ENCODE measurements at regions not wholly inside any gene's neighbourhood (a gene's known extent, or its start where the extent isn't known, plus 50 kb on each side); places are given as distances from the start of the nearest gene placed in this dataset.

DNA sequence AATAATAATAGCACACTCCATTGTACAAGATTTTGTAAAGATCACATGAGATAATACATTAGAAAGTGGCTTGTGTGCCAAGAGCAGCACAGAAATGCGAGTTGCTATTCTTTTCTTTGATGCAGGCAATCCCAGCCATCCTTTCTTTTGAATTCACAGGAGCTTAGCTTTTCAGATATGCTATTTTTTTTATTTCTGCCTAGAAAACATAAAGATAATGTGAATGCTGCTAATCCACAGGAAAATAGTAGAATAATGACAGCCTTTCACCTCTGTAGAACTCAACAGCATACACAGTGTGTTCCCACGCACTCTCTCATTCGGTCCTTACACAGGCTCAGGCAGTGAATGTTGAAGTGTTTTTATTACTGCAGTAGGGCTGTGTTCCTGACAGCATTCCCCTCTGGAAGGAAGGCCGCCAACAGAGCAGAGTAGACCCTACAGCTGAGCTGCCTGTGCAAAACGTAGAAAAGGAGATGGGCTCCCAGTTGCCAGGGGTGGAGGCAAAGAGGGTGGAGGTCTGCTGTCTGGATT lies 138.8 kb upstream of the TAPT1 start:
- DNase-seq (ENCODE audit: low read depth): no peak

DNA sequence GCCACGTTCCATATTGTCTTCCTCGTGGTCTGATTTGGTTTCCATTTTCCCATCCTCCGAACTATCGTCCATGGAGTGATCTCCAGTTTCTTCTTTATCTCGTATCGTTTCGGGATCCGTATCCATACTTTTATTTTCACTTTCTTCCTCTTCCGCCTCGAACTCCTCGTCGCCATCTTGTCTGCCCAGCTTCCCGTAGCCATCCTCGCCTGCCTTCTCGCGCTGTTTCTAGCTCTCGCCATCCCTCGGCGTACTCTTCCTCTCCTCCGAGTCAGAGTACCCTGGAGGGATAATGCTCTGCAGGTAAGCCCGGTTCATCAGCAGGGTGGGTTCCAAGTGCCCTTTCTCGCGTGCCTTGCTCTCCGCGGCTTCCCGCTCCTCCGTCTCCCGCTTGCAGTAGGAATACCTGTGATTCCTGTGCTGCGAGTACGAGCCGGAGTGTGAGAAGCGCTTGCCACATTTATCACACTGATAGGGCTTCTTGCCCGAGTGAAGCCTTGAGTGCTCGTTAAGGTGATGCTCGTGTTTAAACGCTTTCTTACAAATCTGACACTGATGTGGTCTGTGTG lies 134.5 kb upstream of the TAPT1 start:
- no peak for DNase-seq (ENCODE audit: low read depth)

GRCh38 chr4:16353165-16353564 lies 126.9 kb upstream of the TAPT1 start:
- DNase-seq (ENCODE audit: low read depth): no peak

DNA sequence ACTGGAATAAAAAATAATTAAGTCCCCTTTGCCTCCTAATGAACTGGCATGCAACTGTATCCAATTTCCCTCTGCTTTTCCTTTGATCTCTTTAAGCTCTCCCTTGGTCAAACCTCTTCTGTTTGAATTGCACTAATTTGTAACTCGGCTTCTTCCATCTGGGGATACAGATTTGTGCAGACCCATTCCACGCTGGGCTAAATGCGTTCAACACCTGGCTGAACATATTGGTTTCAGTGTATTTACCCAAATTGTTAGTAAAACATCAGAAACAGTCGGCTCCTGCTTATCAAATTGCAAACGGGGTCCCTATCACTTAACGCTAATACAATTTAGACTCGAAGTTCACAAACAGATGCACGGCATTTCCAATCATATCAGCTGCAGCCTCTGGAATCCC lies 124.9 kb upstream of the TAPT1 start:
- no peak for DNase-seq (ENCODE audit: low read depth)

DNA sequence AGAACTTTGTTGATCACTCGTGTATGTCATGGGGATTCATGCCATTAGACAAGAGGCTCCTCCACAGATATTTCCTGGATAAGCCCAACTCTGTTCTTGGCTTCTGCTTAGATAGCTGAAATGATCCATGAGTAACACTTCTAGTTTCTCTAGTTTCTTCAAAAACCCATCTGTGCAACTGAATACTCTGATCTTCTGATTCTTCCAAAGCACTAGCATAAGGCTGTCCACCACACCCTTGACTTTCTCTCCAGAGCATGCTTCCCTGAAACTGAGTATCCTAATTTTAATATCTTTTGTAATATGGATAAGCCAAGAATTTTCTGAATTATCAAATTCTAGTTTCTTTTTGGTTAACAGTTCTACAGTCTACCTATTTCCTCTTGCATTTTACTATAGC lies 118.6 kb upstream of the TAPT1 start:
- DNase-seq (ENCODE audit: low read depth): no peak

- DNase-seq (ENCODE audit: low read depth): peak; percentile 75
These were observed 111.7 kb upstream of the TAPT1 start for GRCh38 chr4:16337936-16338335.

DNA sequence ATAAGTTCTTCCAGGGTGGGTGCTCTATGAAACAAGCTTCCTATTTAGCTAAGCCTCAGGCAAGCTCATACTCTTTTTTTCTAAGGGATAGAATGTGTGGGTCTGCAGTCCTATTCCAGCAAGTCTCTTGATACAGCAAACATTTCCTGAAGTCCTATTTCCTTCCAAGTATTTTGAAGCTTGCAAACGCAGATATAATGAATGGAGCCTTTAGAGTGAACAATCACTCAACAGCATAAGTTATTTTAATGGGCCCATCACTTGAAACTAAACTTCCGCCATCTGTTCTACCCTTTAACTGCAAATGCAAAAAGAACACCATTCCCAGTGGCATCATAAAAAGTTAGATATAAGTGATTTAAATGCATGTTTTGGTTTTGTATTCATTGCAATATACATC lies 108.3 kb upstream of the TAPT1 start:
- DNase-seq (ENCODE audit: low read depth): no peak

DNA sequence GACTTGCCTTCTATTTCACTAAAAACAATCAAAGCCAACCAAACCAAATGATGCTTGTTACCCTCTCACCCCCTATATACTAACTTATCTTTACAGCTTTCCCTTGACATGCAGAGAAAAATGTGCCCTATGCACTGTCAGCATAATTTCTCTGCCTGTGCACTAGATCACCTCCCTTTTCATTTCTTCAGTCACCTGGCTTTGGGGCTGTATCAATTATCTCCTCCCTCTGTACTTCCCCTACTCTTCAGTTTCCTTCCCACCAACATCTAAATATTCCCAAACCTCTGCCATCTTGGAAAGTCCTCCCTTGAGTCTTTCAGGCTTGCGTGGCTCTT lies 103.5 kb upstream of the TAPT1 start:
- no peak for DNase-seq (ENCODE audit: low read depth)

DNA sequence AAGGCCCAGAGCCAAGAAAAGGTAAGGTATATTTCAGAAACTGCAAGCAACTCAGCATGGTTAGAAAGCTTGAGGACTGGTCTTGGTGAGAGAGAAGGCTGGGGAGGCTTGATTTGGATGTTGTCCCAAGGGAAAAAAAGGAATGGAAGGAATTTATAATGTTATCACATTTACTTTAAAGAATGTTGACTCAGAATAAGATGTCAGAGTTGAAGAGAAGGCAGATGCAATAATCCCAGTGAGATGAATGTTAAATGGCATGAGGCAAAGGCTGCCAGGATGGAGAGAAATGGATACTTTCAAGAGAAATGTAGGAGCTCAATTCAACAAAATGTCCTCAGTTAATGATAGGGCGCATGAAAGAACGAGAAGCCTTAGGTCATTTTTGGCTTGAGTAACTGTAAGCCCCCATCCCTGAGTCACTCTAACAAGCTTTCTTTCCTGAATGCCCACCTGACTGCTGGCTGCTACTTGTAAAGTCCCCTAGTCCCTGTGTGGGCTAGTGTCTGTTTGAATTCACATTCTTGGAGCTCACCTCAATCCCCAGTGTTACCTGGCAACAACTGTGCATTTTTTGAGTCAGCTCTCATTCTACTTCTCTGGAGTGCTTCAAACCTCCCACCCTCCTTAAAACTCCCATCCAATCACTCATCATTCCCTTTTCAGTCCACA lies 103.0 kb upstream of the TAPT1 start:
- no peak for DNase-seq (ENCODE audit: low read depth)

DNA sequence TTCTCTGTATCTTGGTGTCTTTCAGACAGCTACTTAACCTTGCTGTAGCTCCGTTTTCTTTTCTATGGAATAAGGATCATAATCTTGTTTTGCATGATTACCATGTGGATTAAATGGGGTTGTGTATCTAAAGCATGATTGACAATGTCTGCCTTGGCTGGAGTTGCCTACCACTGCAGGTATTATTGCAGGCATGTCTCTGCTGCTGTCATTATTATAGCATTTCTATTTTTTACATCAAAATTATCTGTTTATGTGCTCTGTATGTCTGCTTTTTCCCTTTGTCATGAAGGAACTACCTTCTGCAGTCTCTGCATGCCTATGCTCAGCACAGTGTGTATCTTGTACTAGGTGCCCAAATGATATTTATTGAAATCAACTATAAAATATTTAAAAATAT lies 95.9 kb upstream of the TAPT1 start:
- DNase-seq (ENCODE audit: low read depth): no peak

- no peak for DNase-seq (ENCODE audit: low read depth)
These were observed 89.2 kb upstream of the TAPT1 start for GRCh38 chr4:16315456-16315855.

- no peak for DNase-seq (ENCODE audit: low read depth)
These were observed 84.3 kb upstream of the TAPT1 start for GRCh38 chr4:16310606-16311005.

DNA sequence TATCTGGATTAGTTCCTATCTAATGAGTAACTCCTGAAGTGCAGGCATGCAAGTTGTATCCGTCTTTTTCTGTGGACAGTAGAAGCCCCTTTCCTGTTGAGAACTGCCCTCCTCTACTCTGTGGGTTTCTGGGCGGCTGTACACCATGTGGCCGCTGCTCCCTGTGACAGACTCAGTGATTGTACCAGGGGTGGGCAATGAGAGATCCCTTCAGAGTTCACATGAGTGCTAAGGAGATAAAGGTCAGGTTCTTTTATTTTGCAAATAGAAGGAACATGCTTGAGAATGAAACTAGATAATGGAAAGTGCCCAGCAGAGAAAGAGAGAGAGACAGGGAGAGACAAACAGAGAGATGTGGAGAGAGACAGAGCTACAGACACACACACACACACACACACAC lies 76.4 kb upstream of the TAPT1 start:
- DNase-seq (ENCODE audit: low read depth): no peak

DNA sequence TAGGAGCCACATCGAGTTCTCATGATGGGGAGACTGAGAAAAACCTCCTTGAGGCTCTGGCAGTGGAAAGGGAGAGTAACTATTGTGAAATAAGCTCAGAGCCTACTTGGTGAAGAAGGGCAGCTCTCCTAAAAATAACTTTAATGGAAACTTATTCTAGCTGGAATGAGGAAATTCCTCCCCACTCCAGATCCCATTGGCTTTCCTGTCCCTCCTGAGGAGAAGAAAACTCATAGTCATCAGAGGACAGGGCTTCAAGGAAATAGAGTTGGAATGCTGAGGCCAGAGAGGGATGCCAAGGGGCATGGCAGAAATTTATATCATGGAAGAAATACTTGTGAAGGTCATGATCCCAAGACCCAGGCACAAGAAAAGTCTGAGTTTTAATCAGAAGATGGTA lies 70.7 kb upstream of the TAPT1 start:
- DNase-seq (ENCODE audit: low read depth): no peak

- peak; percentile 36 for DNase-seq (ENCODE audit: low read depth)
These were observed 68.2 kb upstream of the TAPT1 start for GRCh38 chr4:16294455-16294854.

- no peak for DNase-seq (ENCODE audit: low read depth)
These were observed 67.1 kb upstream of the TAPT1 start for GRCh38 chr4:16293210-16293838.

- DNase-seq (ENCODE audit: low read depth): no peak
These were observed 66.3 kb upstream of the TAPT1 start for GRCh38 chr4:16292585-16292984.

DNA sequence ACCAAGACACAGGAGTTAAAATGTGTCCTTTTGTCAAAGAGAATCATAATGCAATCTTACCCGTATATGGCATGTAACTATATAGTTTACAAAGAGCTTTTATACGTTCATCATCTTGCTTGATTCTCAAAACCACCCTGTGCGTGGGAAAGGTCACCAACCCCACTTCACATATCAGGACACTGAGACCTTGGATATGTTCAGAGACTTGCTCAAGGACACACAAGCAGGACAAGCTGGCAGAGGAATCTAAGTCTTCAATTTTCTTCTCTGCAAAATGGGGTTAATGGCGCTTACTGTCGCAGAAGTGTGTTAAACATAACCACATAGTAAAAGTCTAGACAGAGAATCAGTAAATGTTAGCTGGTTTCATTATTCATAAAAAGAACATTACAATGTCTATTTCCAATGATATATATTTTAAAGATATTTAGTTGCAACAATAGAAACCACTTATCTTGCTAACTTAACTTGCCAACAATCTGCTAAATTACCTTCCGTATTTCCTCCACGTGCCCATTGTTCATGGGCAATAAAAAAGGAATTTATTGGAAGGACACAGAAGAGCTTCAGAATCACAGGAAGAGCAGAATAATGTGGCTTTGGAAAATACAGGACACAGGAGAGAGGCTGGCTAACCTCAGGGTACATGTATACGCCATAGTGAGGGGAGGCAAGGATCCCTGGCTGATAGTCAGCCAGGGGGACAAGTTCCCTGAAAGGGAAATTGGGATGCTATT lies 64.6 kb upstream of the TAPT1 start:
- no peak for DNase-seq (ENCODE audit: low read depth)

- DNase-seq (ENCODE audit: low read depth): peak; percentile 45
These were observed 63.8 kb upstream of the TAPT1 start for GRCh38 chr4:16289897-16290554.

DNA sequence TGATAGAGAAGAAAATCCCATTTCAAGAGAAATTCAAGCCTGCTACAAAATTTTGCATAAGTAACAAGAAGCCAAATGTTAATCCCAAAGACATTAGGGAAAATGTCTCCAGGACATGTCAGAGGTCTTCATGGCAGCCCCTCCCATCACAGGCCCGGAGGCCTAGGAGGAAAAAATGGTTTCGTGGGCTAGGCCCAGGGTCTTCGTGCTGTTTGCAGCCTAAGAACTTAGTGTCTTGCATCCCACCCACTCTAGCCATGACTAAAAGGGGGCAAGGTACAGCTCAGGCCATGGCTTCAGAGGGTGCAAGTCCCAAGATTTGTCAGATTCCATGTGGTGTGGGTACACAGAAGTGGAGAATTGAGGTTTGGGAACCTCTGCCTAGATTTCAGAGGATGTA lies 57.8 kb upstream of the TAPT1 start:
- DNase-seq (ENCODE audit: low read depth): no peak

DNA sequence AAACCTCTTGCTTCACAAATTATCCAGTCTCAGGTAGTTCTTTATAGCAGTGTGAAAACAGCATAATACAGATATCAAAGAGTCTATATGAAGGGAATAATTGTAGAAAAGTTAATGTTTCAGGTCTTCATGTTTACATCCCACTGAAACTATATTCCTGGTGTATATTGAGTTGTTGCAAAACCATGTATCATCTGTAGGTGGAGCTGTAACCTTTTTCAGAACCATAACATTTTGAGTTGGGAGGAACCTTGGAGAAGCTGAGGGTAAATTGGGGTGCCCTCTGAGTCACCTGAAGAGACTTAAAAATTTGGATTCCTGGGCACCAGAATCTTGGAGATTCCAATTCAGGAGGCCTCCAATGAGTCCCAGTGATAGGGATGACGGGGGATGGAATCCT lies 51.9 kb upstream of the TAPT1 start:
- no peak for DNase-seq (ENCODE audit: low read depth)
